Uterus (tissue), 2 donors: ENCODE measurements at regions not wholly inside any gene's neighbourhood (a gene's known extent, or its start where the extent isn't known, plus 50 kb on each side); places are given as distances from the start of the nearest gene placed in this dataset.

Experiments
- CTCF ChIP-seq, 4 experiments: fragments of 200-600 bp in 2 of 4; fragments of 450-650 bp in 2 of 4; sonication (generic) in 2 of 4; IDR thresholded peaks; one replicate each; pipeline ENCODE4 v1.5.1; 2016 to 2019; ENCODE audit warnings: antibody characterized with exemption in 4 of 4, mild to moderate bottlenecking in 2 of 4, moderate library complexity in 1 of 4
- POLR2A ChIP-seq, 2 donors: fragments of 450-650 bp; IDR thresholded peaks; one replicate each; pipeline ENCODE4 v1.6.1; 2016; ENCODE audit warnings: antibody characterized with exemption in 2 of 2, mild to moderate bottlenecking in 1 of 2, moderate library complexity in 1 of 2

GRCh38 chr10:78916227-78916626 lies 152.5 kb upstream of the ZMIZ1 start:
- TF ChIP-seq CTCF (IDR thresholded peaks at IDR 0.05) (no peak), POLR2A (IDR thresholded peaks at IDR 0.05) (no peak)
